ENCODE measurements at regions not wholly inside any gene's neighbourhood (a gene's known extent, or its start where the extent isn't known, plus 50 kb on each side); places are given as distances from the start of the nearest gene placed in this dataset.

GRCh38 chr3:106643684-106644161 lies 733.5 kb upstream of the CCDC54 start:
- no peak for DNase-seq

DNA sequence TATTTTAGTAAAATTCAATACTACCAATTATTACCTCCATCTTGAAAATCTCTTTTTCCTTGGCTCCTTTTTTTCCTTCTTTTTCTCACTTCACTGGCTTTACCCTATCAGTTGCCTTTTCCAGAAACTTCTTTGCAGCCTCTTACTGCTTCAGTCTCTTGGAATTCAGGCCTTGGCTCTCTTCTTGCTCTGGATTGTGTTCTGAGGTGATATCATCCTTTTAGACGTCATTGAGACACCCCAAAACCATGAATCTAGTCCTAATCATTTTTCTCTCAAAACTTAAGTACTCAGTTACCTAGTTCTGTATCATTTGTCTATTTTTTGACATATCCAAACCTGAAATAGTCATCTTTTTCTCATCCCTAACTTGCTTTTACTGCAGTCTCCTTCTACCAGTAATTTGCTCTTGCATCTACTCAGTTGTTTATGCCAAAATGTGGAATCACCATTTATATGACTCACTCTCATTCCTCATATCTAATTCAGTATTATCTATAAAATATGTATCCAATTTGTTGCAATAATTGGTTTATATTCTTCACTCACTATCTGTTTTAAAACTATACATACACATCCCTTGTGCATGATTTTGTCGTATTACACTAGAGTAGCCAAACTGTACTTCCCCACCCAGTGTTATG lies 703.2 kb upstream of the CCDC54 start:
- DNase-seq = no peak

DNA sequence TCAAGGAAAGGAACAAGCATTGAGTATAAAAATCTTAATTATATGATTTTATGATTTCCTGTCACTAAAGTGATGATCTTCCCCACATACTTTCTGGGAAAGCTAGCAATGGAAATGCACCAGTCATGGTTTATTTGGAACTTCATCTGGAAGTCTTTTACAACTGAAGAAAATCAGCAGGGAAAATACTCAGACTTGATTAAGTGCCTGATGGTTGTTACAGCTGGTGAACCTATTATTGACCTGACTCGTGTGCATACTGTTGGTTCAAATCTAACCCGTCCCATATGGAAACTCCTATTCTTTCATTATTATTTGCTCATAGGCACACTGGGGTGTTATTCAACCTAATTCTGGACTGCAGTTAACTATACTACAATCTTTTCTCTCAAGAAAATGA lies 701.8 kb upstream of the CCDC54 start:
- no peak for DNase-seq

DNA sequence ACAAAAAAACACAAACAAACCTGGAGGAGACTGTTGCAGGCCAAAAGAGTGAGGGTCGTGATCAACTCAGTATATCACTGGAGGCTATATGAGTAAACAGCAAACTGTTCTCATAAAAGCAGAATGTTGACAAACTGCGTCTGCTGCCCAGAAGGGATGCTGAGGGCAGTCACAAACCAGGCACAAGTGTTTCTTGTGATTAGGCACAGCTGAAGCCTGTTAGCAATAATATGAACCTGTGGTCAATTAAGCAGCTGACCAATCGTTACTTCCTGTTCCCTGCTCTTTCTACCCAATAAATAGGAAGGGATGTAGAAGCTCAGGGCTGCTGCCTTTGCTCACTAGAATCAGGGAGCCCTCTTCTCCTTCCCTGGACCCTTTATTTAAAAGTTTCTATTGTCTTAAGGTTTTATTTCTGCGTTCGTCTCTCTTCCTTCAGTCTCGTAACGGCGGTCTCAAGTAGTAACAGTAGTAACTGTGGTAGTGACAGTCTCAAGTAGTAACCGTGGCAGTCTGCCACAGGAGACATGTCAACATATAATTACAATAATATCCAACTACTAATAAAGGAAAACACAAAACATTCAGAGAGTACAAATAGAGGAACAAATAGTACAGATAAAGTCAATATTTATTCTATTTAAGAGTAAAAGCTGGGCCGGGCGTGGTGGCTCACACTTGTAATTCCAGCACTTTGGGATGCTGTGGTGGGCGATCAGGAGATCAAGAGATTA lies 698.4 kb upstream of the CCDC54 start:
- DNase-seq = no peak

DNA sequence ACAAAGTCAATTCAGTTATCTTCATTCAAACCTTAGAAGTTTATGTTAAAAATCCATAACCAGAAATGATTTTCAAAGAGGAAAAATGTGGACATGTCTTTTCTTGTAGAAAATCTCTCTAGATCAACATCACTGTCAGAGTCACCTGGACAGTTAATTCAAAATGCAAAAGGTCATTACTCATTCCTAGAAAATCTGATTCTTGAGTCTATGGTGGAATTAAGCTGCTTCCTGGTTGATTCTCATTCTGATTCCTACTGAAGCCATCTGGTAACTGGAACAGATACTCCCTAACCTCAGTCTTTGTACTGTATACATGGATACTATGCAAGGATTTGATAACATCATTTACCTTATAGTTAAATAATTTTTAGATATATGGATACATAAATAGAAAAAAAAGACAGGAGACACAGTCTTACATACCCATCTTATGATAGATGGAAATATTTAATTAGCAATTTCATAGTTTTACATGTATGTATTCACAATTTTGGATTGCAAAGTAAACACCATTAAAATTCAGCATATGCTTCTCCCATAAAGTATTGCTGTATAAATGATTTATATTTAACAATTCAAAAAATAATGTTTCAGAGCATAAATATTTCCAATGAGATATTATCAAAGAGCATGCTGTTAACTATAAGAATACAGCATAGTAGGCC lies 693.2 kb upstream of the CCDC54 start:
- DNase-seq = no peak

DNA sequence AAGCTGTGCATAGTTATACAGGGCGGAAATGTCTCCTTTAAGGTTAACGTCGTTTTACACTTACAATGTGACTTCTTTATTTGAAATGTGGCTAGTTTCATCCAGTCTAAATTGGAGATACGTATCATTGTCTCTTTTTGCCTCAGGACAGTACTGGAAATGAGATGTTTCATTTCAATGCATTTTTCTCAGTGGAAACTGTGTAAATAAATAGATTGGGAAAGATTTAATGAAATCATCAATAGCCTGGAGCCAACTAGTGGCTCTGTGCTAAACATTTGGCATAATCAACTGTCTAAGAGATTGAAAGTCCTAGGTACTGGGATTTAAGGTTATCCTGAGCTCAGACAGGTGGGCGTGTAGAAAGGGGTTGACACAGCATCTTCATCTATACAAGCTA lies 691.5 kb upstream of the CCDC54 start:
- DNase-seq = no peak

DNA sequence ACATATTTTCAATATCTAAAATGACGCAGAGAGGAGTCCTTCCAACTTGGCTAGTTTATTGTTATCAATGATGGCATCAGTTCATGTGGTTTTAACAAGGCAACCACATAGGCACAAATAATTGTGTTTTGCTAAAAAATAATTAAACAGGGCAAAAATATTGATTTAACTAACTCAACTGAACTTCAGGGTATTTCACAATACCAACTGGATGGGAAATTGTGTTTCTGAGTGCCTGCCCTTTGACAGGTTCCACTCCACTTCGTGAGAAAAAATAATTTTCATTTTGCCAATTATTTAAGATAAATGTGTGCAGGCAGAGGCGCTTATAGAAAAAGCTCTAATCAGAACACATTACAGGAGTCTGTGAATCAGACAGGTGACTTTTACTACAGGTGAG lies 689.3 kb upstream of the CCDC54 start:
- no peak for DNase-seq

DNA sequence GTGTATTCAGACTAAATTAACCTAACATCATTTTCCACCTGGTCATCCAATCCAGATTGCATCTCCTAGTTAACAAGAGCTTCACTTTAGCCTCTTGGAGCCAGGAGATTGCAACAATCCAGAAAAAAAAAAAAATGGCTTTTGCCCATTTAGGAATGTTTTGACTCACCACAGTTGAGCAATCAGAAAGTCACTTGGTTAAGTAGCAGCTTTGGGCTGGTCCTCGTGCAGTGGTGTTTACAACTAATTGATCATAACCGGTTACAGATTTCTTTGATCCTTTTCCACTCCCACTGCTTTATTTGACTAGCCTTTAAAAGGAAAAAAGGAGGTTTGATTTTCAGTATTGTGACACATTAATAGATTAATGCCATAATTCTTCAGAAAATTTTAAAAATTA lies 688.8 kb upstream of the CCDC54 start:
- no peak for DNase-seq

DNA sequence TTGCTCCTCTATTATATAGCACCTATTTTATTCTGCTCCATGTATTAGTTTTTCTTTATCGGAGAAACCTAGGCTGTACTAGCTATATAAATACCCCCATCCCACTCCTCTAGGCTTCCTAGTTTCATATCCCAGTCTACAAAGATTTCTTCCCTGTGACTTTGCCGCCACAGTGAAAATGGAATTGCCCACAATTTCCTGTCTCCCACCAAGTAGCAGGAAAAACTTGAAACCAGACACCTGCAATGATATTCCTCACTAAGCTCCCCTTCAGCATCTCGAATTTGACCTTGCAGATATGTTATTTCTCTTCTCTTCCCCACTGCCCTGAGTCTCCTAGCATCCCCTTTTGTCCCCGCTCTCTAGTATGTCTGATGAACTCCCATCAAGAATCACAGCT lies 685.8 kb upstream of the CCDC54 start:
- no peak for DNase-seq

GRCh38 chr3:106692624-106693023 lies 684.6 kb upstream of the CCDC54 start:
- no peak for DNase-seq

GRCh38 chr3:106699122-106699521 lies 678.1 kb upstream of the CCDC54 start:
- no peak for DNase-seq

DNA sequence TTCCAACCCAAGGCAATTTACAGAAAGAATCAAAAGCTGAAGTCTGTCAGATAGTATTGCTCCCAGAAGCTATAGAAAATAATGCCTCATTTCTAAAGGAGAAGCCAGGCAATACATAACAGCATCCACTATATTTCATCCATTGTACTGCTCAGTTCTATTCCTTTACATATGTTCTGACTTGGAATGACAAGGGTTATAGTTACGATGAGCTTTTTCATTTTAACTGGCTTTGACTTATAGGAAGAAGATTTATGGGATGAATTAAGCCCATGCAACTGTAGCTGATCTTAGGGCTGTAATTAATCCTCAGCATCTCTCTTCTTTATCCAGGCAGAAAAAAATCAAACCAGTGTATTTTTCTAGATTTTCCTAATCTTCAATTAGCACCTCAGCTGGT lies 676.3 kb upstream of the CCDC54 start:
- DNase-seq = no peak

DNA sequence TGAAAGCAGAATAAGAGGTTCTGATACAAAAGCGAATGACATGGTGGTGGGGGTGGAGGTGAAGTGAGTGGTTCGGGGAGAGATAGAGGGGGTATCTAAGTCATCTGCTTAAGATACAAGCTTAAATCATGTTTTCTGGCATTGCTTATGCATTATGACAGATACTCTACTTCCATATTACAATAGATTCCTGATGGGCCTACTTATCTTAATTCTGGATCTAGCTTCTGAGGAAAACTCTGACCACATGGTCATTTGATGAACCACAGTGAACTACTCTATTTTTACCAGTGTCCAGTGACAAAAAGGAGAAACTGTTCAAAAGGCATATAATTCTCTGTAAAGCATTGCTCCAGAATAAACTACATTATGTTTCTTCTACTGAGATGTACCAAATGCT lies 673.7 kb upstream of the CCDC54 start:
- DNase-seq = no peak

DNA sequence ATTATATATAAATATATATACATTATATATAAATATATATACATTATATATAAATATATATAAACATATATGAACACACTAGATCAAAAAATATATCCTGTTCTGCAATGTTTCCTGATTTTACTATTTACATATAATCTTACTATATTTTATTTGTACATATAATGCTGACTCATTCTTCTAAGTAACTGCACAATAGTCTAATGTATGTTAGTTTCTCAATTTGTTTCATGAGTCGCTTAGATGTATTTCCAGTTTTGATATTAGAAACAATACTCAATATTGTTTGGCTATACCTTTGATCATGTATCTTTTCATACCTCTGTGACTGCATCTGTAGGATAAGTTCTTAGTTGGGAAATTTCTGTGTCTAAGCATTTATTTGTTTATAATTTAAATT lies 669.9 kb upstream of the CCDC54 start:
- no peak for DNase-seq

DNA sequence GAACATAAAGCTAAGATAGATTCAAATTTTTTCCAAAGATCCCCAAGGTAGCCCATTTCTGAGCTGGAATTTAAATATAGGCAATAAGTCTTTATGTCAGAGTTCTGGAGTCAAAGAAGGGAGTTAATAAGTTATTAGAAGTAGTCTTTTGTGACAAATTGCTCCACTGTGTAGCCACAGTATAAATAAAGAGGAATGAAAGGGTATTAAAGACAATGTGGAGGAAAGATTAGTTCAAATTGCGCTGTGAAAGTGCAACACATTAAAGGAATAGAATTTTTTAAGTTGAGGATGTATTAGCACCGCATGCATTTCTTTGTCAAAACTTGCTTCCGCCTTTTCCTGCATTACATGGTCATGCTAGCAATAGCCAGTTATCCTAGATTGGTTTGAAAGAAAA lies 666.6 kb upstream of the CCDC54 start:
- DNase-seq = no peak

GRCh38 chr3:106711650-106712049 lies 665.6 kb upstream of the CCDC54 start:
- no peak for DNase-seq

DNA sequence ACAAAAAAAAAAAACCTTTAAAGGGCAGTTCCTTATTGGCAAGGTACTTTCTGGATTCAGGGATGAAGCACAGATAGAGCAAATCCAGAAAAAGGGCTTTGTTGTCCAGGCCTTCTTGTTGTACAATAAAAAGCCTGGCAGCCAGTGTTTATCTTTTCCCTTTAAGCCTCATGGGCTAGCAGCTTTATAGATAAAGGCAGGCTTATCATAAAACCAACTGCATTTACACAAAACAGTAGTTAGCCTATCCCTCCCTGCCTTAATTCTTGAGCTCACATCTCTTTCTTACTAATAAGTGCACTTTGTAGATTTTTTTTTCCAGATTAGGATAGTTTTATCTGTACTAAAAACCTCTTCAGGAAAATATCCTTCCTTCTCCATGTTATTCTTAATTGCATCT lies 662.8 kb upstream of the CCDC54 start:
- DNase-seq = no peak

DNA sequence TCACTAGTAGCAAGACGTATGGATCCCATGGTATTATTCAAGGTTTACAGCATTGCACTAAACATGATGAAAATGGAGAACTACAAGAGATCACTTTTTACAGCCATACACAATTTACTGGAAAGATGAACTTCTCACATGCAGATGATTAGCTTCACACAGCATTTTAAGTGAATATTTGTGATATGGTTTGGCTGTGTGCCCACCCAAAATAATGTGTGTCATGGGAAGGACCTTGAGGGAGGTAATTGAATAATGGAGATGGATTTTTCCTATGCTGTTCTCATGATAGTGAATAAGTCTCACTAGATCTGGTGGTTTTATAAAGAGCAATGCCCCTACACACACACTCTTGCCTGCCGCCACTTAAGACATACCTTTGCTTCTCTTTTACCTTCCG lies 662.0 kb upstream of the CCDC54 start:
- no peak for DNase-seq

DNA sequence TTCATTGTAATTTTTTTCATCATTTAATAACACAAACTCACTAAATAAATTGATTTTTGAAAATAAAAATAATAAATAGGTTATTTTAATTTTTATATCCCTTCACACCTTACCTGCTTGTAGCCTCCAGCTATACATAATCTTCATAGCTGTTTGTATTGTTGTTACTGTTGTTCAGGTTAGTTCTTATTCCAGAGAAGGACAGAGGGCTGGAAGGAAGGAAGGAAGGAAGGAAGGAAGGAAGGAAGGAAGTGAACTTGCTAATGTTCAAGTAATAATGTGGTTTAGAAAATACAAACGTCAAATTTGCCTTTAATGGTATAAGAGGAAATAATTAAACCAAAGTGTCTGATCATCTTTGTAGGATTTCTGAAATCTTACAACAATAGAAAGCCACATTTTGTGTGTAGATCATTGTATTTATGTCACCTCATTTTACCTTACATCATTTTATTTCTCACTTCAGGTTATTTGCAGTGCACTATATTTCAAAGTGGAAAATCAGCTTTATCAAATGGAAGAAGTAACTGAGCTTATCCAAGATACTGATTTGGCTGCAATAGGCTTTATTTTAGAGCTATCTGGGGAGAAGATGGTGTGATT lies 660.0 kb upstream of the CCDC54 start:
- no peak for DNase-seq

DNA sequence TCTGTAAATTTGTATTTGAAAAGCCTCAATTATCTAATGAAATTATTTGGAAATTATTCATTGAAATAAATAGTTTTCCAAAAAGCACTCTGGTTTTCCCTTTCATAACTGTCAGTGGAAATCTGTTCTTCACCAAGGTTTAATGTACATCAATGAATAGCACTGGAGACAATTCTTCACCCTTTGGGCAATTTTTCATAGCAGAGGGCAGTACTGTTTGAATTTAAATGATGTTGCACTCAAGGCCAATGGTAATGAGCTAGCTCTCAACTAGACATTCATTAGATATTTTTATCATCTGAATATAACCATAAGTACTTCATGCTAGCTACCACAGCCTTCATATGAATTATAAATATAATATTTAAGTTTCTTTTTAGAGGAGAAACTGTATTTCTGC lies 658.2 kb upstream of the CCDC54 start:
- DNase-seq = no peak

DNA sequence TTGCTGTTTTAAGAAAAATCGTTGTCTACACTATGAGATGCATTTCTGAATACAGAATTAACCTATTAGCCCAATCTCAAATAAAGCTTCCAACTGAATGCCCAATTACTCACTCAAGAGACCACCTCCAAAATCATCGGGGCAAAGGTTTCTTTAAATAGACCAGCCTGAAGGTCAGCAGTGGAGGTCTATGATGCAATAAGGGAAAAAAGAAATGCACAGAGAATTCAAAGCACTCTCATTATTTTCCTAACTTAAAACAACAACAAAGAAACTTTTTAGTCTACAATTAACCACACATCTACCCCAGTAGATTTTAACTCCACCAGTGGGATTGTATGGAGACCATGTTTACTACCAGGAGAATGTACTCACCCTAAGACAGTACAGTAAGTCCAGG lies 657.7 kb upstream of the CCDC54 start:
- DNase-seq = no peak

GRCh38 chr3:106720510-106720909 lies 656.7 kb upstream of the CCDC54 start:
- no peak for DNase-seq

DNA sequence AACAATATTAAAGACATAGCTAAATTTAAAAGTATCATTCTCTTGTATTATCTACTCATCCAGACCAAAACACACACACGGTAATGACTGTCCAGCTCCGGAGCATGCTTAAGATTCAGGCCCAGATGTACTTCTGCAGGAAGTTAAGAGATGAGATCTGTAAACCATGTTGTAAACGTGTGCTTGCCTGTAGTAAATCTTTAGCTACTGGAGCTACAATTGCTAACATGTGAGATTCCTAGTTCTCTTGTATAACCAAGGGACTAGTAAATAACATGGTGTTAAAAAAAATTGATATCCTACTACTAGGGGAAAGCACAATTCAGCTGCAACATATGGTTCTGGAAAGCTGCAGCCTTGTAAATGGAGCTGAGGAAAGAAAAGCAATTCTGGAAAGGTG lies 651.7 kb upstream of the CCDC54 start:
- DNase-seq = no peak

Measured in activated naive CD4-positive, alpha-beta T cell (primary cell).